GM19395 (cell line): ENCODE measurements at regions not wholly inside any gene's neighbourhood (a gene's known extent, or its start where the extent isn't known, plus 50 kb on each side); places are given as distances from the start of the nearest gene placed in this dataset.
"Not testable (repeated sequence)": the region's sequence is repeated elsewhere in the genome, so short reads cannot be mapped to it uniquely, and the experiment has no call there.

ENCODE experiments used
- ATAC-seq: cut with Tn5 transposase; IDR thresholded peaks from one replicate; pipeline ENCODE4 v1.9.1; 2021; ENCODE audit warnings: mild to moderate bottlenecking, moderate library complexity; ENCODE audit not compliant: unreplicated experiment

DNA sequence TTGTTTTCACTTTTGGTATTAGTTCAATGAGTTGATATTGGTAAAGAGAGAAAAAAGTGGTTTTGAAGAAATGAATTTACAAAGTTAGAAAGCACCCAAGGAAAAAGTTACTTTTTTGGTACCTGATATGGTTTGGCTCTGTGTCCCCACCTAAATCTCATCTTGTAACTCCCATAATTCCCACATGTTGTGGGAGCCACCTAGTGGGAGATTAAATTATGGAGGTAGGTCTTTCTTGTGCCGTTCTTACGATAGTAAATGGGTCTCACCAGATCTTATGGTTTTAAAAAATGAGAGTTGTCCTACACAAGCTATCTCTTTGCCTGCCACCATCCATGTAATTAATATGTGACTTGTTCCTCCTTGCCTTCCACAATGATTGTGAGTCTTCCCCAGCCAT is 965.6 kb upstream of the NRXN1 start:
- no peak for ATAC-seq

DNA sequence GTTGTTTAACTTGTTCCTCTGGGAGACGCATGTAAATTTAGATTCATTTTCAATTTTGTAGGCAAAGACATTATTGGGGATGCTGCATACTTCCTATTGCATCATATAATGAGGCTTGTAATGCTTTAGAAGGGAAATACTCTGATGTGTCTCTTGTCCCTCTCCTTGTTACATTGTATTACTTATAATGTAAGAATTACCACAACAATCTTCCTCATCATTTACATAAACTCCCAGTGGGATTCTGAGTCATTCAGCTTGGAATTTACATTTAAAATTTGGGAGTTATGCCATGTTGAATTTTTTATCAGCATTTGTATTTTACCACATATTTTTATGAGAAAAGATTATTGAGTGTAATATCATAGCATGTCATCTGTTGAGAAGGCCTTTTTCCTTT is 963.4 kb upstream of the NRXN1 start:
- ATAC-seq: no peak

GRCh38 chr2:51994123-51994763 is 962.3 kb upstream of the NRXN1 start:
- no peak for ATAC-seq

GRCh38 chr2:51990684-51991083 is 958.8 kb upstream of the NRXN1 start:
- ATAC-seq: no peak

DNA sequence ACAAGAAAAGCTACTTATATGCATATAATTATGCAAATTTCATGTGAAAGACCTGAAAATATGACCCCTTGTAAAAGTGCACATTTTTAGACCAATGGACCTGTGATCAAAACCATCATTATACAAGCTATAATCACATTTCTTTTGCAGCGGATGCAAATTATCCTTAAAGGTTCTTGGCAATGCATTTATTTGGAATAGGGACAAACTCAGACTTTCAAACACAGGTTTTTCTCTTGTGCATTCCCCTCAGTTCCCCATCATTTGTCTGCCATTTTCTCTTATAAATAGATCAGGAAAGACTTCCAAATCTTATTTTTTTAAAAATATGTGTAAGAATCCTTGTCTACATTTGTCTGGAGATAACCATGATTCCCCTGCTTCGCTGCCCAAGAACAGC is 954.2 kb upstream of the NRXN1 start:
- no peak for ATAC-seq

DNA sequence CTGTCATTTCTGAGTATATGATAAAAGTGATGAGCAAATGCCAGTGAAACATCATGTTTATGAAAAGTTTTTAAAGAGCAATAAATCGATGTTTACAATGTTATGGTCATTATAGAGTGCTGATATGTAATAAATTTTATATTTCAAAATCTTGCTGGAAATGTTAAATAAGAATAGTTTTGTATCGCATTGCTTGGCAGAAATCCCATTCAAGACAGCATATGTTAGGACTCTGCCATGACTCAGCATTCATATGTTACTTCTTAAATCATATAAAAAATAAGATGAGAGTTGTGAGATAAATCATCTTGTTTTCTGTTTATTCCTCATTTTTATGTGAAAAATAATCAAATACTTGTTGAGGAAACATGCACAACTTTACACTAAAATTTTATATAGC is 949.9 kb upstream of the NRXN1 start:
- ATAC-seq: no peak

- ATAC-seq: no peak
These were observed 944.7 kb upstream of the NRXN1 start for GRCh38 chr2:51976623-51977022.

DNA sequence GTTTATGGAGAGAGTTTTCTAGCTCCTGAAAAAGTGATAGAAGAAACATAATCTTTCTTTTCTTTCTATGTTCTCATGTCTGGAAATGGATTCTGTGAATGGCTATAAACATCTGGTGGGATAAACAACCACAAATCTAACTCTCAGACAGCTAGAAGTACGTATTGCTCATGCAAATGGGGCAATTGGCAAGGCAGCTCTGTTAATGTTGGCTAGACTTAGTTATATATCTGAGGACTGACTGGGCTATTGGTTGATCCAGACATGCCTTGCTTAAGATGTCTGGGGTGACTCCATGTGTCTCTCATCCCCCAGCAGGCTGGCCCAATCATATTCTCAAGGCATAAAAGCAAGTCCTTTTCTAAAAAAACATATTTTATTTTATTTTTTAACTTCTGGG is 939.2 kb upstream of the NRXN1 start:
- no peak for ATAC-seq

DNA sequence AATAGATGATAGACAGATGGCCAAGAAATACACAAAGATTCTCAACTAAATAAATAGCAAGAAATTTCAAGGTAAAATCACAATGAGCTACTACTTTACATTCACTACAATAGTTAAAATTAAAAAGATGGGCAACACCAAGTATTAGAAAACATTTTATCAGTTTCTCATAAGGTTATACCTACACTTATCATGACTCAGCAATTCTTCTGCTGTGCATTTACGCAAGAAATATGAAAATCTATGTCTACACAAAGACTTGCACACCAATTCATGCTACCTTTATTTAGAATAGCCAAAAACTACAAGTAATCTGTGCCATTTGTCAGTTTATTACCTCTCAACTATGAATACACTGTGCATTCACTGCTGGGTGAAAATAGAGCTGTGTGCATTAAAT is 937.4 kb upstream of the NRXN1 start:
- ATAC-seq: no peak

- no peak for ATAC-seq
These were observed 929.0 kb upstream of the NRXN1 start for GRCh38 chr2:51960841-51961335.

- ATAC-seq: no peak
These were observed 928.3 kb upstream of the NRXN1 start for GRCh38 chr2:51960281-51960680.

DNA sequence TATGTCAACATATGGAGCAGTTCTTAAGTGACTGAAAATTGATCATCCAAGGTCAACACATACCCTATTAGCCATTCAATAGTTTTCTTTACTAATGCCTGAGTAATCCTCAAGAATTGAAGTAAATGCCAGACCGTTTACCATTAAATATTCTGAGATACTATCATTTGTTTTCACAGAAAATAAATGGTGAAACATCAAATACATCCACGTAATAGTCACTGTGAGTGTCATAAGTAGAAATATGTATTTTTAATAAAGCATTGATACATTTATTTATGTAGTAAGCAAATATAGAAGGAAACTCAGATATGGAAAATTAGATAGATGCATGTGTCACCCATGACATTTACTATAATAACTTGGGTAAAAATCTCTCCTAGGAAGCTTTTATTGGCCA is 927.8 kb upstream of the NRXN1 start:
- no peak for ATAC-seq

GRCh38 chr2:51953931-51954330 is 922.0 kb upstream of the NRXN1 start:
- no peak for ATAC-seq

- ATAC-seq: no peak
These were observed 889.1 kb upstream of the NRXN1 start for GRCh38 chr2:51921076-51921475.

DNA sequence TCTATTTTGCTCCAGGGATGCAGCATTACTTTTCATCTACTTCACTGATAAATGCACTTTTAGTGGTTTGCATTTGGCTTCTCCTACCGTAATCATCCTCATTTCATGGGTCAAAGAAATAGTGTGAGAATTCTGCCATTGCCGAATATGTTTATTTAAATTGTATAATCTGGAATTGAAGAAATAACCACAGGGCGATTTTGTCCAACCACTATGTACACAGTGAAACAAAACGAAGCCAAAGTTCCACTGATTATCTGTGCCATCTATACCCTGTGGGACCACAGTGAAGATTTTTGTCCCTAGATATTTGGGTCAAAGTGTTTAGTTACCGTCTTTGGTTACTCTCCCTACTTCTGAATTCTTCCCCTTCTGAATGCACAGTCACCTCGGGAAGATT is 888.6 kb upstream of the NRXN1 start:
- no peak for ATAC-seq

DNA sequence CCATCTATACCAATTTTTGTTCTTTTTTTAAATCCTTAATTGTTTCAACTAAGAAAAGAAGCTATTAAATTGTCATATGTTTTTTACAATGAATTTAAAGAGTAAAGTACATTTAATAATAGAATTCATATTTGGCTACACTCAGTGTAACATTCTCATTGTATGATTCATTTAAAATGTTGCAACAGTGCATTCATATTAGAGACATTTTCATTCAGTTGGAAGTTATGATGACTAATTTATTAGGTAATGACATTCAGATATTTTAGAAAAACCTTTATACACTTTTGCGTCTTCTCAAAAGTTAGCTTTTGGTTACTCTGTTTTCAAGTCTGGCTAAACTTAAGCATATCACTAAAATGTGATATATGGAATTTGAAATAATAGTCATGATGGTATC is 887.5 kb upstream of the NRXN1 start:
- ATAC-seq: no peak

GRCh38 chr2:51918113-51918512 is 886.2 kb upstream of the NRXN1 start:
- no peak for ATAC-seq

DNA sequence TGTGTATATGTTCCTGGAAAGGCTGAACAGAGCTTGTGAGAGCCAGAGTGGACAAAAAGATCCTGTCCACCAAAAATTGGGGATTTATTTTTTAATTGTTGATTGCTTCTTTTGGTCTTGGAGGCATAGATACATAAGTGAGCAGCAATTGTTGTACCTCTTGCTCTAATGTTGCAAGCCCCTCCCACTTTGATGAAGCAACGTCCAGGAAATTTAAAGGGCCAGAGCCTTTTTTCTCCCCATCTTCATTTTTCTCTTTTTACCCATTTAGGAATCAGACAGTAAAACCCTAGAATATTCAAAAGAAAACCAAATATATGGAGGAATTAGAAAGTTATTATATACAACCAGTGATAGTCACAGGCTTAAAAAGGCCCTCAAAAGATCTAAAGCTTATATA is 871.8 kb upstream of the NRXN1 start:
- no peak for ATAC-seq

DNA sequence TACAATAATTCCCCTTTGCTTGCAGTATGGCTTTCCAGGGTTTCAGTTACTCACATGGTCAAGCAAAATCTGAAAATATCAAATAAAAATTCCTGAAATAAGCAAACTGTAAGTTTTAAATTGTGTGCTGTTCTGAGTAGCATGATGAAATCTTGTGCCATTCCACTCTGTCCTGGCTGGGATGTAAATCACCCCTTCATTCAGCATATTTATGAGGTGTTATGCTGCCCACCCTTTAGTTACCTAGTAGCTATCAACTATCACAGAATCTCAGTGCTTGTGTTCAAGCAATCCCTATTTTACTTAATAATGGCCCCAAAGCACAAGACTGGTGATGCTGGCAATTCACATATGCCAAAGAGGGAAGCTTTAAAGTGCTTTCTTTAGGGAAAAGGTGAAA is 867.7 kb upstream of the NRXN1 start:
- ATAC-seq: no peak

DNA sequence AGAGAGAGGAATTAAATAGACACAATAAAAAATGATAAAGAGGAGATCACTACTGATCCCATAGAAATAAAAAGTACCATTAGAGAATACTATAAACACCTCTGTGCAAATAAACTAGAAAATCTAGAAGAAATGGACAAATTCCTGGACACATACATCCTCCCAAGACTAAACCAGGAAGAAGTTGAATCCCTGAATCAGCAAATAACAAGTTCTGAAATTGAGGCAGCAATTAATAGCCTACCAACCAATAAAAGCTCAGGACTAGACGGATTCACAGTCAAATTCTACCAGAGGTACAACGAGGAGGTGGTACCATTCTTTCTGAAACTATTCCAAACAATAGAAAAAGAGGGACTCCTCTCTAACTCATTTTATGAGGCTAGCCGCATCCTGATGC is 862.7 kb upstream of the NRXN1 start:
- not testable (repeated sequence) for ATAC-seq

- no peak for ATAC-seq
These were observed 856.2 kb upstream of the NRXN1 start for GRCh38 chr2:51888120-51888519.

DNA sequence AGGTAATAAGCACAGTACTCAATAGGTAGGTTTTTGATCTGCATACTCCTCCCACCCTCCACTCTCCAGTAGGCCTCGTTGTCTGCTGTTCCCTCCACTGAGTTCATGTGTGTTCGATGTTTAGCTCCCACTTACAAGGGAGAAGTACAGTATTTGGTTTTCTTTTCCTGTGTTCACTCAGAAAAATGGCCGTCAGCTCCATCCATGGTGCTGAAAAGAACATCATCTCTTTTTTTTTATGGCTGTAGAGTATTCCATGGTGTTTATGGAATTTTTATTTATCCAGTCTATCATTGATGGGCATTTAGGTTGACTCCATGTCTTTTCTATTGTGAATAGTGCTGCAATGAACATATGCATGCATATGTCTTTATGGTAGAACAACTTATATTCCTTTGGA is 849.7 kb upstream of the NRXN1 start:
- no peak for ATAC-seq

DNA sequence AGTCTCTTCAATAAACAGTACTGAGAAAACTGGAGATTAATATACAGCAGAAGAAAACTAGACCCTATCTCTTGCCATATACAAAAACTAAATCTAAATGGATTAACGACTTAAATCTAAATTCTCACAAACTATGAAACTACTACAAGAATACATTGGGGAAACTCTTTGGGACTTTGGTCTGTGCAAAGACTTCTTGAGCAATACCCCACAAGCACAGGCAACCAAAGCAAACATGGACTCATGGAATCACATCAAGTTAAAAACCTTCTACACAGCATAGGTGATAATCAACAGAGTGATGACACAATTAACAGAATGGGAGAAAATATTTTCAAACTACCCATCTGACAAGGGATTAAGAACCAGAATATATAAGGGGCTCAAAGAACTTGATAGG is 848.2 kb upstream of the NRXN1 start:
- ATAC-seq: no peak
